EL (cell line): ENCODE measurements at regions not wholly inside any gene's neighbourhood (a gene's known extent, or its start where the extent isn't known, plus 50 kb on each side); places are given as distances from the start of the nearest gene placed in this dataset.

Experiments used
- DNase-seq: peaks from one replicate; pipeline ENCODE4 v3.0.0-alpha.2; 2016

- no peak for DNase-seq
Measured at GRCh38 chr2:8427211-8427610, 254.6 kb upstream of the ID2 start.

DNA sequence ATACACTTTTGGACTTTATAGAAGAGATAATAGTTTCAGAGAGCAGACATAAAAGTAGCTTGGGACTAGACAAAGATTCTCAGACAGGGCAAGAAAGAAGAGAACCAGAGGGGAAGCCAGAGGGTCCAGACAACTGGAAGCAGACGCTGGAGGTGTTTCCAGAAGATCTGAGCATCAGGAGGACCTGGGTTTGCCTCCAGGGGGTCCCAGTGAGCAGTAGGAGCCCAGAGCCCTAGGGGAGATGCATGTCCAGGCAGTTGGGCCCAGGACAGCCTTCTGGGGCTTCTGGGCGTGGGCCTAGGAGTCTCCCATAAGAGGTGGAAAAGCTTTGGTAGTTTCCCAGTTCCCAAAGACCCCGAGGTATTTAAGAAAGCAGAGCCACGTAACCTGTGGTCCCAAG is 251.2 kb upstream of the ID2 start:
- no peak for DNase-seq

GRCh38 chr2:8431446-8432125 is 250.3 kb upstream of the ID2 start:
- DNase-seq: peak; percentile 44

GRCh38 chr2:8432706-8433336 is 249.0 kb upstream of the ID2 start:
- no peak for DNase-seq

DNA sequence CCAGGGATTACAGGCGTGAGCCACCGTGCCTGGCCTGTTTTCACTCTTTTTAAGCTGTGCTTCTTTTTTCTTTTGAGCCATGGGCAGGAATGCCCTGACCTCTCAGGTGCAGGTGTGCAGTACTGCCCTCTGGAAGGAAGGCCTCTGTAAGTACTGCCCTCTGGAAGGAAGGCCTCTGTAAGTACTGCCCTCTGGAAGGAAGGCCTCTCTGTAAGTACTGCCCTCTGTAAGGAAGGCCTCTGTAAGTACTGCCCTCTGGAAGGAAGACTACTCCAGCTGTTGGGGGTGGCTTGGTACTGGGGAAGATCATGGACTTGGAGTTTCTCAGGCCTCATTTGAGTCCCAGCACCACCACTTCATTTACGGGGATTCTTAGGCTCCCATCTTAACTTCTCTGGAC is 248.5 kb upstream of the ID2 start:
- DNase-seq: no peak

DNA sequence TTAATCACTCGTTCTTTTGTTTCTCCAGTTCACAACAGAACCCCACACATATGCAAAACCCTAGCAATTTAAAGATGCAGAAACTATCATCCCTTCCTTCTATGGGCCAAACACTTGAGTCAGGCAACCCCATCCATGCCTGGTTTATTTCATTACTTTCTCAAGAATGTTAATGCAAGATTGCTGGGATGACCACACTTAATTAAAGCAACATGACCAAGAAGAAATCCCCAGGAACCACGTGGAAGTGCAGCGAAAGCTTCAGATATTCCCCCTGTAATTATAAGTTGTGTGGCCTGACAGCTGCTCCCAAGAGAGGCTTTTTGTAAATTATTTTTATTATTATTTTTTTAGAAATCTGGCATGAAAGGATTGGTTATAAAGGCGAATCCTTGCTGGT is 246.2 kb upstream of the ID2 start:
- DNase-seq: no peak

- no peak for DNase-seq
Measured at GRCh38 chr2:8436585-8436984, 245.3 kb upstream of the ID2 start.

DNA sequence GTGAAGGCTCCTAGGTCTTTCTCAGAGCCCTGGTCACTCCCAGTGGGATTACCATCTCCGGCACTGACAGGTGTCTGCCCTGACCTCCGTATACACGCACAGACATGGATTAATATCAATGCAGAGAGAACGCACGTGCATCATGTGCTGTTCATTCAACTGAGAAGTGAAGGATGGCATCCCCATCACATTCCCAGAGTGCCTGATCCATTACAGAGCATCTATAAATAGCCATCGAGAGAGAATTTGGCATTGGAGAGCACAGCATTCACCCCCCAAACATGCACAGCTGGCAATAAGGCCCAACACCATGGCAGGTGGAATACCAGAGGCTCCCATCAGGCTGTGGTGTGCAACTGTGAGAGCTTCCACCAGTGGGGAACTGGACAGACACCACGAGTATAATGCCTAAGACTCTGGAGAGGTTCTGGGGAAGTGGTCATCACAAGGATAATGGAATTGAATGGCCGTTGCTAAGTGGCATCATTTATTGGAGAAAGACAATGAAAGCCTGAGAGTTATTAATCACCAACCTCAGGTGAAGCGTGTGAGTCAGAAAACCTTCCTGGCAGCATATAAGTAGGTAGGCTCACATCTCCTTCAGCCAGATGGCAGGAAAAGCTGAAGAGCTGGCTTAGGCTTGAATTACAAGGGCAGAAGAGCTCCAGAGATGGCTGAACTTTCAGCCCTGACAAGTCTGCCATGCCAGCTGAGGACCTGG is 244.5 kb upstream of the ID2 start:
- DNase-seq: peak; percentile 17

GRCh38 chr2:8437949-8438400 is 243.9 kb upstream of the ID2 start:
- DNase-seq: no peak

DNA sequence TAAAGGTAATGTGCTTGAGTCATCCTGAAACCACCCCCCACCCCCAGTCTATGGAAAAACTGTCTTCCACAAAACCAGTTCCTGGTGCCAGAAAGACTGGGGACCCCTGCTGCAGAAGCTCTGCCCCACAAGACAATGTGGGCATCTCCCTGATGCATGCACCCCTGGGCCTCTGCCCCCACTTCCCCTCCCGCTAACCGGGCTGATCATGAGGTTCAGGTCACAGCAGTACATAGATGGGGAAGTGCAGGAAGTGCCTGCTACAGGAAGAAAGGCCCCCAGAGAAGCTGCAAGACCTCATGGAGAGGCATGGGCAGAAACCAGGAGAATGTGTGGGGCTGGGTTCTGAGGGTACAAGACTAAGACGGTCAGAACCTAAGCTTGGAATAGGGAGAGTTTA is 243.4 kb upstream of the ID2 start:
- no peak for DNase-seq

GRCh38 chr2:8438996-8439395 is 242.9 kb upstream of the ID2 start:
- DNase-seq: no peak

GRCh38 chr2:8440029-8440778 is 241.7 kb upstream of the ID2 start:
- DNase-seq: no peak

DNA sequence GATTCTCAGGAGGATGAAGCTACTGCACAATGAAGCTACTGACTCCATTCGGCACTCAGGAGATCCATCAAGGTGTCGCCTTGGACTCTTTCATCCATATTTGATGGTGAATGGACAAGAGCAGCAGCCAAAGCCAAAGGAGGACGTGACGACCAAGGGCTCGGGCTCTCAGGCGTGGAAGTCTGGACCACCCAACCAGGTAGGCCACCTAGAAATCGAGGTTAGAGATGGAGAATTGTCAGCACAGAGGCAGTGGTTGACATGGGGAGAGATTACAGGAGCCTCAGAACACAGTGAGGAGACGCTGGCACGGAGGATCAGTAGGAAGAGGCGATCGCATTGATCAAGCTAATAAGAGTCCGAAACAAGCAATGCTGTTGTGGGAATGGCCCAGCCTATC is 240.5 kb upstream of the ID2 start:
- no peak for DNase-seq

DNA sequence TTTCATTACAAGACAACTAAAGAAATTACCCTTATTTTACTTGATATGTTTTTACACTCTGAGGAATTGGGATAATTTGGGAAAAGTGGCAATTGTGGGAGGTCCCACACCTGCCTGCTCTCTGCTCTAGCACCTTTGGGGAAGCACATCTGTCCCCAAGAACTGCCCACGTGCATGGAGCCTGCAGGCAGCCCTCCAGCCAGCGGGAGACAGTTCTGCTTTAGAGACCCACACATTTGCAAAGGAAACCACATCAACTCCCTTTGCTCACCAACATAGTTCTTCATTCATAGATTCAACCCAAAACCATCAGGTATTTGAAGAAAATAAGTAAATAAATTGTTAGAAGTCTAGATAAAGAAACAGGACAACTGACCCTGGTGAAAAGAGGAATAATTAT is 239.9 kb upstream of the ID2 start:
- DNase-seq: no peak

DNA sequence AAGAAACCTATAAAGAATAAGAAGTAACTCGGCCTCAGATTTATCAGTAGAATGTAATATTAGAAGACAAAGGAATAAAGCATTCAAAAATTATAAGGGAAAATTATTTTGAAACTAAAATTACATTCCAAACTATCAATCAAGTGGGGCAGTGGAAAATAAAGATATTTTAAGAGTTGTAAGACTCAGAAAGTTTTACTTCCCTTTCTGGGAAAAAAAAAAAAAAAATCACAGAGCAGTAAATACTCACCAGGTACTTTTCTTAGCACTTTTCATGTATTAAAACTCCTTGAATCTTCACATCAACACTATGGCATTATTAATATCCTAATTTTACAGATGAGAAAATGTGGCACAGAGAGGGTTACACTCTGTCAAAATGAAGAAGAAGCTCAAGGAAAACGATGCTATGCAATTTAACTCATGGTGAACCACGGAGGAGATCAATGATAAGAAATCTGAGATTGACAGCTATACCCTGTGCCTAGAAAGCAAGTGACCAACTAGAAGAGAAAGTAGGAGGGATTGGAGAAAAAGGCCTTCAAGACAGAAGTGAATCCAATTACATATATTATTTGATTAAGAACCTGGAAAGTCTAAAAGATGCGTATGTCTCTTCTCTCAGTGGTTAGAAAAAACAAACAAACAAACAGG is 238.9 kb upstream of the ID2 start:
- no peak for DNase-seq

DNA sequence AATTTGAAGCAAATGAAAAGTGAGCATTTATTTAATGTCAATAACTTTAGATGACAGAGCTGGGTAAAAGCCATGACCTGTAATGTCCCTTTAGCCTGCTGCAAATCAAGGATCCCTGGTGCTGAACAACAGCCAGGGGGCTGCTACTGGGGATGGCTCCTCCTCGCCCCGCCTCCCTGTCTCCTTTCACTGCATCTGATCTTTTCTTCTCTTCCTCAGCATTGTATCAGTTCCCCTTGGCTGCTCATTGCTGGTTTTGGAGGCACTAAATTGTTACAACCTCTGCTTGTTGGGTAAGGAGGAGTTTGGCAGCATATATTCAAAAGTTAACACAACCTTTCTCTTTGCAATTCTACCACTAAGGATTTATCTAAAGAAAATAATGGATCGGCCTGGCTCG is 236.3 kb upstream of the ID2 start:
- no peak for DNase-seq

GRCh38 chr2:8446751-8447150 is 235.1 kb upstream of the ID2 start:
- peak; percentile 44 for DNase-seq

GRCh38 chr2:8447610-8448221 is 234.1 kb upstream of the ID2 start:
- peak; percentile 83 for DNase-seq

DNA sequence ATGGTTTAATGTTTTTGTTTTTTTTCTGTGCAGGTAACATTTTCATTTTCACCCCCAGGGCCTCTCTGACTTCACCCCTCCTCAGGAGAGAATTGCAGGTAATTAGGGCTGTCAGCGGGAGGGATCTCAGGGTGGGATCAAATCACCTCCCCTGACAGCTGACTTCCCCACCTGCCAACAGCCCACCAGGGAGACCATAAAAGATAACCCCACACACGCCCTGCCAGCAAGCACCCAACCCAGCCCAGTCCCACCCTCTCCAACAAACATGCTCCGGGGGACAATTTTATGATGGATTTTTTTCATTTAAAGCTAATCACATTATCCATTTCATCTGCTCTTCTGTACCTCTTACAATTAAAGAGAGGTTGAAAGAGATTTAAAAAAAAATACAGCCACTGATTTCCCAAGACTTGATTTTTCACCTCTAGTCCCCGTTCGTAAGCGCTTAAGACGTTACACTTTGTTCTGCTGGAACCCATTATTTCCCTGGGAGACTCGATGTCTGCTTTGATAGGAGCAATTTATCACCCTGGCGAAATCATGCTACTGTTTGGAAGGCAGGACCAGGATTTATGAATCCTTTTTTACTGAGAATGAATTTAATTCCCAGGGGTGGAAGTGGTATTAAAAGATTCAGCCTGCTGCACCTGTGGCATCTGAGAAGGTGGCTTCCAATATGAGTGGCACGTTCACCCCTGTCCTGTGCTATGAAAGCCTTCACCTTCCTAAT is 232.9 kb upstream of the ID2 start:
- DNase-seq: no peak

- no peak for DNase-seq
Measured at GRCh38 chr2:8451273-8451672, 230.6 kb upstream of the ID2 start.

GRCh38 chr2:8452296-8452695 is 229.6 kb upstream of the ID2 start:
- DNase-seq: no peak
